C1 segment of cervical spinal cord (tissue), 14 donors: ENCODE measurements at regions not wholly inside any gene's neighbourhood (a gene's known extent, or its start where the extent isn't known, plus 50 kb on each side); places are given as distances from the start of the nearest gene placed in this dataset.

ENCODE experiments used
- DNase-seq, 14 donors: peaks; one replicate each; lab custom pipeline; 2025; lab: John Stamatoyannopoulos, UW

DNA sequence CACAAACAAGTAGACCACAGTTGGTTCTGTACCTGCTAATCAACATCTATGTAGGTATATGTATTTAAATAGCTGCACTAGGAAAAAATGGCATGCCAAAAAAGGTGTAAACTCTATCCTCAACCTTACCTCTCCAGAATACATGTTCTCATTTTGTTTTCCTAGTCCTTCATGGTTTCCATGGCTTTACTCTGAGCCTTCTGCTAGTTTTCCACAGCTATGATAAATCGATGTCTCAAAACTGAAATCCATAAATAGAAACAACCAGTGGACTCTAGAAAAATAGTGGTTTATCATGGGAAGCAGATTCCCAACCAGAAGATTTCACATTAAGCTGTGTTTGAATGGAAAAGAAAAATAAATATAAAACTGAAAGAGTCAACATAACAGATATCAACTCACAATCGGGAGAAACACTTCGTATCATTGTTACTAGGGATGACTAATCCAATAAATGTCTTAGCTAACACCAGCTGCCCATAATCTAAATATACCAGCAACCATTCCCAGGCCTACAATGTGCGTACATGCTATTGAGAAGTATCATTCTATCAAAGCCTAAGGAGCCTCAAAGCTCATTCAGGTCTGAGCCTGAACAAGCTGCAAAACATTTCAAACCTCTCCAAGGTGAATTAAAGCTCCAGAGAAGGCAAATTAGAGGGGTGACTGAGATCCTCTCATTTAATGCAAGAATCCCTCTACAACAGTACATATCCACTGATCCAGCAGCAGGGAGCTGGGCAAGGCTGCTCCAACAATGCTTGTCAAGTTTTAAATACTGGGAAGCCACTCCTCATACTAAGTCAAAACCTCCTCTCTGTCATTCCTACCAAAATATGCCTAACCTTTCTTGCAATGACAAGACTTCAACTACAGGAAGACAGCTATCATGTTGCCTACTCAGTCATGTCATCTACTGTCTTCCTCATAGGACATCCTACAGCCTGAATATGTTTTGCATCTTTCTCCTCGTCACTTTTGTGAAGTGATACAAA lies 90.2 kb downstream of the KCTD12 start:
- DNase-seq = no peak

DNA sequence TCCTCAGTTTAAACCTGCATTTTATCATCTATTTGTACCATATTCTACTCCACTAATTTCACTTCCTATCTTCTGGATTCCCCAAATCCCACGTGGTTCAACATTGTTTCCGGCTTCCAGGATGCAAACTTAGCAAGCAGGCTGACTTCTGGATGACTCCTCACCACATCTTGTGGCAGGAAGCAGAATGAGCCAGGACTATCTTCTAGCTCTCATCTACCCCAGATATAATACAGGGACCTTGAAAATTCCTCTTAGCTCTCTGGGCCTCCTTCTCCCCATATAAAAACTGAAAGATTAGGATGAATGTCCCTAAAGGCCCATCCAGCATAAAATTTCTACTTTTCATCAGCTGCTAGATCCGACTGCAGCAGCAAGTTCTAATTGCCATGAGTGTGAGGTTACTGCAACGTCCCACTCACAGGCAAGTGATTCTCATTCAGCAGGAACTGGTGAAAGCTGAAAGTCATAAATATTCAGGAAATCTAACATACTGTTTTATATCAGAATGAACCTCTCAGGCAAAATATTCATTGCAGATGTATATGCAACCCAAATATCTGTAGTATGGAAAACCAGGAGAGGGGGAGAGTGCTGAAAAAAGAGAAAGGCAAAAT lies 93.4 kb downstream of the KCTD12 start:
- DNase-seq = peak in 1 of 14 donors; percentile 6

DNA sequence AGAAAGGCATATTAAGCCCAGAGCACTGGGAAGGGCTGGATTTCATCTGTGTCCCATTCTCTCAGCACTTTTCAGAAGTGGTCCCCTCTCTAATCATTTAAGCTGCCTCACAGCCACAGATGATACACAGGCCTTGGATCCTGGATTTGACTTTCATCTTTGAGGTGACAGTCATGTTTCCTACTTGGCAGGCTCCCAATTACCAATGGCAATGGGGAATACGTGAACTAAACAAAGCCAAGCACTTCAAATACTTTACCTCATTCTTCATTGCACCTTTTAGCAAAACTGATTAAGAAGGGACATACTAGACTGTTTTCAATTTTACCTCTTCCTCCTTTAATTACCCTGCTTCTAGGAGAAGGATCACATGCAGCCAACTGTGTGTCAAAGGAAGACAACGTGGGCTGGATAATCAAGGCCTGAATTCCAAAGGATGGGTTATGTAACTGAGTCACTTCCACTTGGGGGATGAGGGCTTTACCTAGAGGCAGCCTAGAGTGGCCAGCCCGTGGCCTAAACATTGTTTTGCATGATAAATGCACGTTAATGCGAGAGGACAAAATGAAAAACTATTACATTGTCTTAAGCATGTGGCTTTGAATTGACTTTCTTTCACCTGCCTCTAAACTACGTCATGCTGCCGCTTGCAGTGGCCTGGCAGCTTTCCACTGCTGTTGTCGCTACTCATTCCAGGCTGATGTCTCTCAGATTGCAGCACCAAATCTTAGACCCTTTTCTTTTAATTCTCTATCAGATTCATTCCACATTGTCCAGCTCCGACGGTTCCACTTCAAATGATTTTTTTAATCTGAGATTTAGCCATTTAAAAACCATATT lies 95.0 kb downstream of the KCTD12 start:
- DNase-seq = peak in 1 of 14 donors; percentile 23

DNA sequence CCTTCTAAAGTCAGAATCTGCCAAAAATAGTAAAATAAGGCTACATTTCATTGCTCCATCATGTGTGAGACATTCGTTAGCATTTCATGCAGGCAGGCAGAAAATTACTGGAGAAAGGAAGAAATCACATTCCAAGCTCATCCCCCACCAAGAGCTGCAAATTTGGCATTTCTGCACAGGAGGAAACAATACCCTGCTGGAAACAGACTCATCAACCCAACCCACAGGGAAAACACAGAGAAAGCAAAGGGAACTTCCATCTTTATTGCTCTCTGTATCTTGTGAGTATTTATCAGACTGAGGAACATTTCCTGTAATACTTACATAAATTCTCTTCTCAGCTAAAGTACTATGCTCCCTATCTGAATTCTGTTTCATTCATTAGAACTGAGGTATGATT lies 95.7 kb downstream of the KCTD12 start:
- DNase-seq = peak in 1 of 14 donors; percentile 35

DNA sequence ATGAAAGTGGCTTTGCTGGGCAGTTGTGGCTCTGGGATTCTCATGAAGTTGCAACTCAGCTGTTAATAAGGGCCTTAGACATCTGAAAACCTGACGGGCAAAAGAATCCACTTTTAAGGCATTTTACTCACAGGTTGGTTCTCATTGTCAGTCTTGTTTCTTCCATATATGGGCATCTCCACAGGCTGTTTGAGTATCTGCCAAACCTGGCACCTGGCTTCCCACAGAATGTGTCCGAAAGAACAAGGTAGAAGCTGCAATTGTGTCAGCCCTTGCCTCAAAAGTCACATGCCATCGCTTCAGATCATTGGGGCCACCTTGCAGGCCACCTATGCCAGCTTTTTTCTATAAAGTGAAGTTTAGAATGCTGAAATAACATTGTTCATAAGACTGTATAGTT lies 102.4 kb downstream of the KCTD12 start:
- DNase-seq = peak in 2 of 14 donors; percentile 18 to 88

DNA sequence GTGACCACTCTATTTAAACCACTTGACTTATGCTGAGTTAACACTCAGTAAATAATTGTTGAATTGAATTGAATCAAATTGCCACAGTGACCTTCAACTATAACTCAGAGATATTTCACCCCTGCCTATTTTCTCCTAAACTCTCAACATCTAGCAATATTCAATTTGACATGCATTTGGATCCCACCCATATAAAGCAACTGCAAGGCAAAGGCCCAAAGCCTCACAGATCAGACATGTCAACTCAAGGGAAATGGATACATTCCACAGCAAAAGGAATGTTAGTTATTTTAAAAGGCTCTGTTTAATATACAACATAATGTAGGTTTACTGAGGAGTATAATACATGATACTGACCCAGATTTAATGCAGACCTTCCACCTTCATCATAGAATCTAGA lies 107.4 kb downstream of the KCTD12 start:
- DNase-seq = no peak

DNA sequence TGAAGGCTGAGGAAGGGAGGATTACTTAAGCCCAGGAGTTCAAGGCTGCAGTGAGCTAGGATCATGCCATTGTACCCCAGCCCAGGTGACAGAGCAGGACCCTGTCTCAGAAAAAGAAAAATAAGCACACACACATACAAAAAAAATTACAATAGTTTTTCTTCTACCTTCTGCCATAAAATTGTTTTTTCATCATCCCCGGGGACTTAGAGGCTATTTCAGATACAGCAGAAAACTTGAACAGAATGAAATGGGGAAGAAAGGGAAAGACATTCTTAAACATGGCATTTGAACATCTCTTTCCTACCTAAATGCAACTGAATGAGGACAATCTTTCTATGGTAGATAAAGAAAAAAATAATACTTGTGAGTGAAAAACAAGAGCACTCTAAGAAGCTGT lies 109.1 kb downstream of the KCTD12 start:
- DNase-seq = no peak

DNA sequence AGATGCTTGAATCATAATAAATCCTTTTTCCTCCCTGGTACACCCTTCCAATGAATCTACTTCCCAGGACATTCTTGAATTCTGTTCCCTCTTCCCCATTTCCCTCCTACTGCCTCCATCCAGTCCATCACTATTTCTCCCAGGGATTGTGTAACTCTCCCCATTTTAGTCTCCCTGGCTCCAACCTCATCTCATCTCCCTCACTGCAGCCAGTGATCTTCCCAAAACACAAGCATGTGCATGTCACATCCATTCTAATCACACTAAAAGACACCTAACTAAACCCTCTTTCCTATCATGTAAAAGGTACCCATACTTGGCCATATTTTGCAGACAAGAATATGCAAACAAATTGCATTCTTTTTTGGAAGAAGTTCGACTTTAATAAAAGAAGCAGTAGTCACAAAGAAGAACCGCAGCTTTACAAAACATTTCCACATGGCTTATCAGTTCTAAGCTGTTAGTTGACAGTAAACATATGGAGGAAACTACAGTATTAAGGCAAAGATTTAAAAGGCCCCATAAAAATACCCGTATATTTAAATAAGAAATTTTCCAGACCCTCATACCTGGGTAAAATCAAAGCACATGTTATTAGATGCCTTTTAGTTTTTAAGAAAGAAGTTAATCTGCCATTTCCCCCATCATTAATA lies 111.0 kb downstream of the KCTD12 start:
- no peak for DNase-seq

DNA sequence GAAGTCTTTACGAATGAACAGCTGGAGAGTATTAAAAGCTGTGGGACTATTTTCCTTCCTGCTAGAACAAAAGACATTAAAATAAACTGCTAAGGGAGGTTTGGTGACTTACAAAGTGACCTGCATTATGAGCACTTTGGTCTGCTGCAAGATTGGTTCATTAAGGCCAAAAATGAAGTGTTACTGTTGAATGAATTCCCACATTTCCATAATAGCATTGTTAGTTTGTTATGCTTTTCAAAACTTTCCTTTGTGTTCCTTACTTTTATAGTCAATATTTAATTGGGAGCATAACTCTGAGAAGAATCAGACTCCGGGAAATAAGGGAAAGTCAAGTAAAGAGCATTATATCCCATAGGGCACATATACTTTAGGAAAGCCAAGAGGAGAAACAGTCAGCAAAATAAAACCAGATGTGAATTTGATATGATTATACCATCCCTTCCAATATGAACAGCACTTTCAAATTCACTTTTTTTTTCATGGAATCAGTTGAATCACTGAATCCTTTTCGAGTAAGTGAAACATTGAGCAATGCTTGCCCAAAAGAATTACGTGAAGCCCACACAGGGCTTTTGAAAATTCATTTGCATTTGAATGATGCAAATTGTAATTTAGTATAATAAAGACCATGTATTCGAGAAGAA lies 112.6 kb downstream of the KCTD12 start:
- DNase-seq = no peak

DNA sequence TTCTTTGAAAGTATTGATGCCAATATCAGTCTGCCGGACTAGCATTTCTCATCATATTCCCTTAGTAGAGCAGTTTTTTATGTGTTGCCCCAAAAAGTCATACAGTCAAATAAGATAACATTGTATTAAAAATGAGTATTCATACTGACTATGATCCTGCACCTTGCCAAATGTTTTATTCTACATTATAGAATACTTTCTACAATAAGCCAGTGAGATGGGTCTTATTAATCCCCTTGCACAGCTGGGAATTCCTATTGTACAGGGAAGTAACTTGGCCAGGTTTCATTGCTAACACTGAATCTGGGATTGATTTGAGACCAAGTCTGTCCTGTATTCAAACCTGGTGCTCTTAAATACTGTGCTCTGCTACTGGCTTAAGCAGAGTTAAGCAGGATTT lies 114.0 kb downstream of the KCTD12 start:
- DNase-seq = no peak

DNA sequence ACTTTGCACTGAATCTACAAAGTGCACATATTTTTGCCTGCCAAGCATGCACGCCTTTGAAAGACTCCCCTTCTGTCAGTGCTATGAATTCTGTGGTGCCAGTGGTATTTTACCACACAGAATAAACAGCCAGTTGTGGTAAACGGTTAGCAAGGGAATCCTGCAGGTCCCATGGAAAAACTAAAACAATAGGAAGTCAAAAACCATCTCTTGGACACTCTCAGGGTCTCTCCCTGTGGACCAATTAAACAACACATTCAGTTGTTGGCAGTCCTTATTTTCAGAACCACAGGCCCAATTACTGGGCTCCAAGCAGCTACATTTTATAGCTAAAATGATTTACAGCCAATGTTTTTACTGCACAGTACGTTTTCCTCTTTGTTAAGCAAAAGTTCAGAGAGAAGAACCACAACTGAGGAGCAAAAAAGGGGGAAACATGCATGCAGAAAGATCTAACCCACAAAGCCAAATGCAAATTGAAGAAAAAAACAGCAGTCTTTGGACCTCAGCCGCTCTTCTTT lies 116.9 kb downstream of the KCTD12 start:
- no peak for DNase-seq

DNA sequence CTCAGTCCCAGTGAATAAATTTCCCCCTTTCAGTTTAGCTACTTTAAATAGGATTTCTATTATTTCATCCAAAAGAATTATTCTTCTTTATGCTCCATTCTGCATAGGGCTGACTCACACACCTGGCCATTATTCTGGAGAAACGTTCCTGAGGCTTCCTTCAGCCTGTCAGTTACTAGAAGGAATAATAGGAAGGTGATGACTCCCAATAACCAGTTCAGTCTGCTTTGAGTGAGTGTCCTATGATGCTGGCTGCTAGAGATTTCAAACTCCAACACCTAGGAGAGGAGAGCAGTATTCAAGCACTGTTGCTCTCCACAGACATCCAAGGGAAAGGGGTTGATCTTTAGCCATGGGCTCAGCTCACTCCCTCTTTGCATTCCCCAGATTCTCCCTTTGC lies 117.8 kb downstream of the KCTD12 start:
- no peak for DNase-seq

DNA sequence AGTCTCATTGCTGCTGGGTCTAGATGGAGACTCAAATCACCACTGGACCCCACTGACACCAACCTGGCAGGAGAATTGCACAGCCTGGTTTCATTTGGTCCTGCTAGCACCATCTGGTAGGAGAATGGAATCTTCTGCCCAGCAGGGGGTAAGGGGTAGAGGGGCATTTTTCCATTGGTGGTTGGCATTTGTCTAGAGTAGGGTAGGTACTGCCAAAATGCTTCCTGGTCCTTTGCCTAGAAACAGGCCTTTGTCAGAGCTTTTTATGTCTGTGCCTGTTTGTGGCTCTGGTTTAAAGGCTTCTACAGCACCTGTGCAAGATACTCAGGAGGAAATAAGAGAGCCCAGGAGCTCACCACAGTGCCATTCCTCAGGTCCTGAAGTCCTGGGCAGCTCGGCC lies 121.3 kb downstream of the KCTD12 start:
- peak in 1 of 14 donors; percentile 85 for DNase-seq

DNA sequence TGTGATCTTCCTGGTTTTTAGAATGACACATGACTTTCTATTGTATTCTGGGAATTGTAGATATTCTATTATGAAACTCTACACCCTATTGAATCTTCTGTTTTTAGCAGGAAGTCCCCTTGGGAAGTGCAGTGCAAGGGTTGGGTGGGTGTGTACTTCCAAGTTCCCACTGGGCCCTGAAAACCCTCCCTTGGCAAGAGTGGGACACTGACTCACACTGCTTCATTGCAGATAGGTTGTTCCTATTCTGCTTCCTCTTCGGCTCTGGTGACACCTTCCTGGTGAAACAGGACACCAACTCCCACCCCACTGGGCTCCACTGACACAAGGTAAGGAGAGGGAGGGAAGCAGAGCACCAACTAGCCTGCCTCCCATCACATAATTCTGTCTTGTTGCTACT lies 121.8 kb downstream of the KCTD12 start:
- no peak for DNase-seq

DNA sequence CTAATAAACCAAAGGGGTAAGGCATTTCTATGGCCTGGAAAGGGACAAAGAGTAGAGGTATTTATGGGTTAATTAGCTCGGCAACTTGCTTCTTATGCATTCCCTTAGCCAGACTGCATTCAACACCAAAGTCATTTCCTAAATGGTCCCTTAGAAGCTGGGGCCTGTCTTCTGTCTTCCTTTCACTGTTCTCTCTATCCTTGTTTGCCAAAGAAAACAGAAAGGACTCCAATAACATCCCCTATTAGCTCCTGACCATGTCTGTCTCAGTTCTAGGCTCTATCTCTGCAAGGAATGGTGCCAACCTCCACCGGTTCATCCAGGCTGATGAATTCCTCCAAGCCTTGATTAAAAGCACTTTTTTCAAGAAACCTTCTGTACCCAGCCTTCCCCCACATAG lies 123.5 kb downstream of the KCTD12 start:
- no peak for DNase-seq

DNA sequence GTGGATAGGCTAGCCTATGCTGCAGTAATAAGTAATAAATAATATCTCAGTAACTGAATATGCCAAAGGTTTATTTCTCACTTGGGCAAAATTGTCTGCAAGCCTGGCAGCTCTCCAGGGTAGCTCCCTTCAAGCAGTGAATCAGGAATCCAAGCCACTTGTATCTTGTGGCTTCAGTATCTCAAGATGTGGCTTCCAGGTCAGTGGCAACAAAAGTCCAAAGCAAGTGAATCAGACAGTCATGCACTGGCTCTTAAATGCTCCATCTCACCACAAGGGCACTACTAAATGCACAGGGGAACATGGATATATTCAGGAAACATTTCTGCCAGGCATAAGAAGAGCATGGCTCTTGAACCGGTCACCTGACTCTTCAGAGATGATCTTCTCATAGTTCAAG lies 126.3 kb downstream of the KCTD12 start:
- no peak for DNase-seq

DNA sequence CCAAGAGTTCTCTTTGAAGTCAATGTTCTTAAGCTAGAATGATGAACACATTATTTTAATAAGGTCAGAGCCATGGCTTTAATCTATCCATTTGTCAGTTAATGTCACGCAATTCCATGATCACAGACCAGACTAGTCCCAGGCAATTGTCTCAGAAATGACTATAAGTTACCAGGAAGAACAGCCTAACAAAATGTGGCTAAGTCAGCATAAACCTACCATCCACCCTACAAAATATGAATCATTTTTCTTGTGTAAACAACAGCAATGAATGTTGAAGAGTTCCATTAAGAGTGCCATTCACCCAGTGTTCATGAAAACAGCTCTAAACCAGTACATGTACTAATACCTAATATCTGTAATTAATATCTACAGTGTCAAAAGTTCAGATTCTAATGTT lies 127.5 kb downstream of the KCTD12 start:
- DNase-seq = no peak

DNA sequence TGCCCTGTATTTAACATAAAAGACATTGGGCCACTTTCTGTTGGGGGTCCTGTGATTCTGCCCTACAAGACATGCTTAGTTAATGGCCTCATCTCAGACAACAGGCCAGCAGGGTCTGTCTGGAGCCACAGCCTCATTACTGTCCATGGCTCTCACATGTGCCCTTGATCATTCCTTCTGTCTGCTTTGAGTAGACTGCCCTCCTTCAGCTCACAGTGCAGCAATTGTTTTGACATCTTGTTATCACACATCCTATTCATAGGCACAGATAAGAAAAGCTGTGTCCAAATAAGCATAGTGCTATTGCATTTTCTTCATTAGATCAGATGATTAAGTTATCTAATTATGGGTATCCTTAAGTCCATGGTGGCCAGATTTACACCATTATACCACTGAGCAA lies 127.9 kb downstream of the KCTD12 start:
- DNase-seq = no peak

DNA sequence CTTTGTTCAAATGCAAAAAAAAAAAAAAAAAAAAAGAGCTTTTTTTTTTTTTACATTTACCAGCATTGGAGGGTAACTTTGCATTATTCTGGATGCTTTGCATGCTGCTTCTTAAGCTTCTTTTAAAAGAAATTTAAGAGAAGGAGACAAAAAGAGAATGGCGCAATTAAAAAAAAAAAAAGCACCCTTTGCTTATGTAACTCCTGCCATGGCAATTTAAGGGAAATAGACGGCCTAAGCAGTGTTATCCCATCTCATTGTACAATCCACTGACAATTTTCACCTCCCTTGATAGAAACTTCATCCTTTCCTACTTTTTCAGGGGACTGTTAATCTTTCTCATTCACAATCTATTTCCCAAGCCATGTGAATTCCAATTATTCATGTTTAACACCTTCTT lies 129.8 kb downstream of the KCTD12 start:
- DNase-seq = no peak

DNA sequence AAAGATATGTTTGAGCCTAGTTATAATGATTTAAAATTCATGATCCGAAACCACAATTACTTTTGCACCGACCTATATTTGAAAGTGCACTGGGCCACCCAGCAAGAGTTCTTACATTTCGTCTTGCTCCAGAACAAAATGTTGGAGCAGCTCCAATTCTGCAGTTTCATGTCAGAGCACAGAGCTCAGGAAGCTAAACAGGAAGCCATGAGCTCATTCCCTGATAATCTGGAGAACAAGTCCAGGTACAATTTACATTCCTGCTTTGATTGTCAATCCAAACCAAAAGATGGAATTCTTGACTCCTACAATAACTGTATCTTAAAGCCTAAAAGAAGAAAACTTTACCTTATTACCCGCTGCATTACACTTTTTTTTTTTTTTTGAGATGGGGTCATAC lies 131.8 kb downstream of the KCTD12 start:
- no peak for DNase-seq

DNA sequence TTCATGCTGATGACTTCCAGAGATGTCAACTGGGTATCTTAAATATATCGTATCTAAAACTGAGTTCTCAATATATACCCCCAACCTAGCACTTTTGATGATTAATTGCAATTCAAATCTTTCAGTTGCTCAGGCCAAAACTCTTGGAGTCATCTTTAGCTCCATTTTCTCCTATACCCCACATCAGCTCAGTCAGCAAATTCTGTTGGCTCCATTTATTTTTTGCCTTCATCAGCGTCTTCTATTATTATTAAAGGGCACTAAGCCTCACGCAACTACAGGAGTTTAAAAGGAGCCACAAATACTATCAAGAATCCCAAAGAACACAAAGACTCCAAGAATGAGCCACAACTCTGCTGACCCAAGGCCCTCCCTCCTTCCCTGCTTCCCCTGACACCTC lies 134.9 kb downstream of the KCTD12 start:
- DNase-seq = no peak
